GM21390 (cell line): ENCODE measurements at regions not wholly inside any gene's neighbourhood (a gene's known extent, or its start where the extent isn't known, plus 50 kb on each side); places are given as distances from the start of the nearest gene placed in this dataset.

Experiments
- ATAC-seq: cut with Tn5 transposase; IDR thresholded peaks from one replicate; pipeline ENCODE4 v1.9.1; 2021; ENCODE audit not compliant: unreplicated experiment

DNA sequence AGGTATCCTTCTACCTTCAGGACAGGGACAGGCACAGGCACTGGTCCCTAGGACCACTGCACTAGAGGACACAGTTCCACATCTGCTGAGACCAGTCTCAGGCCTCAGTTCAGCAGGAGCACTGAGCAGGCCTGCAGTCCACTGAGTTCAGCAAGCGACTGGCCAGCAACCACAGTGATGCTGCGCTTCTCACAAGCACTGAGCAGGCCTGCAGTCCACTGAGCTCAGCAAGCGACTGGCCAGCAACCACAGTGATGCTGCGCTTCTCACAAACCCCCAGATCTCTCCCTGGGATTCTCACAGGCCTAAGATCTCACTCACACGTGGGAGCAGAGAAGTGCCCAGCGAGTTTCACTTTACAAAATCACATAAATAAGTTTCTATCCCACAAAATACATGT is 140.6 kb downstream of the IRS2 start:
- peak; percentile 15 for ATAC-seq

DNA sequence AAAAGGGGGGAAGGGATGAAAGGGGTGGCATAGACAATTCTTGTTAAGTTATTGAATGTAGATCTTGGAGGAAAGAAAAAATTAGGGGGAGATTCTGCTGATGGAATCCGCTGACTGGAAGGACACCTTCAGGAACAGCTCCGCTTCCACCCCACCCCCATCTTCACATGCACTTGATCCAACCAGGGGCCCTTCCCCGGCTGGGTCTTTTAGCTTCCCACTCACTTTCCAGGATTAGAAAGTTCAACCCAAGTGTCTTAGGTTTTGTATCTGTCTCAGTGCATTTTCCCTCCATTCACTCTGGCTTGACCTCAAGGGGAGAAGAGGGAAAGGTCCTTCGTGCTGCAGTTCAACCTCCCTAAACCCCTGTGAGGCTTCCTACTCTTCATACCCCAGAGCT is 141.4 kb downstream of the IRS2 start:
- no peak for ATAC-seq

DNA sequence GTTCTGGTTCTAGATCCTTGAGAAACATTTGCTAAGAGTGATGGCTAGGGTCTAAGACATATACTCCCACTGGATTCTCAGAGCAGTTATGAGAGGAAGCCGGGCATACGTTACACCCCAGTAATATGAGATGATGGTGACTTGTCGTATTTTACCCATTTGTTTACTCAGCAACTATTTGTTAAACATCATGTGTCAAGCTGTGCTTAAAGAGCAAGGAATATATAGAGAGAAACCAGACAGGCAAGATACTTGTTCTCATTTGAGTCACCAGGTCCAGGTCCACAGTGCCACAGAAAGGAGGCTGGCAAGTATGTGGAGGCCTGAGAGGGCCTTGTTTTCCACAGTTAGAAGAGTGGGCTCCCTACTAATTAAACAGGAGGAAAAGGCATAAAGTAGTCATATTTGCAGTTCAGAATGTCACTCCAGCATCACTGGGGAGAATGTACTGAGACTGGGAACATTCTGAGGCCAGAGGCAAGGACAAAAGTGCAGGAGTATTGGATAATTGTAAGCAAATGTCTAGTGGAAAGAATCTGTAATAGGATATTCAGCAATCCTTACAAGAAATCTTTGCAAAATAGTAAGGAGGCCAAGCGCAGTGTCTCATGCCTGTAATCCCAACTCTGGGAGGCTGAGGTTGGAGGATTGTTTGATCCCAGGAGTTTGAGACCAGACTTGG is 142.2 kb downstream of the IRS2 start:
- ATAC-seq, result no peak

DNA sequence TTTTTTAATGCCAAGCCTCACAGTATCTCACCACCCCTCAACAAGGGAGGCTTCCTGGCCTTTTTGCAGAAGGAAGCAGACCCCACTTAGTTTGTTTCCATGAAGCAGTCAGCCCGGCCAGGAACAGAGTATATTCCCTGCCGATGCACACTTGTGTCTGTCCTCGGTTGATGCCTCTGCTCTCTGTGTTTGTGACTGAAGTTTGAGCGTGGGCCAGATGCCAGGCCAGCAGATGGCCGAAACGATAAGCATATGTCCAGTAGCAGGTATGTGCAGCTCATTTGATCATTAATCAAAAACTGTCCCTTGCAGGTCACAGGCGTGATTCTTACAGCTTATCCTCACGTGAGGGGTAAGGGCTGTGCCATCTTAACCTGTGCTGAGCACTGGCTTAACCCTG is 144.0 kb downstream of the IRS2 start:
- no peak for ATAC-seq

DNA sequence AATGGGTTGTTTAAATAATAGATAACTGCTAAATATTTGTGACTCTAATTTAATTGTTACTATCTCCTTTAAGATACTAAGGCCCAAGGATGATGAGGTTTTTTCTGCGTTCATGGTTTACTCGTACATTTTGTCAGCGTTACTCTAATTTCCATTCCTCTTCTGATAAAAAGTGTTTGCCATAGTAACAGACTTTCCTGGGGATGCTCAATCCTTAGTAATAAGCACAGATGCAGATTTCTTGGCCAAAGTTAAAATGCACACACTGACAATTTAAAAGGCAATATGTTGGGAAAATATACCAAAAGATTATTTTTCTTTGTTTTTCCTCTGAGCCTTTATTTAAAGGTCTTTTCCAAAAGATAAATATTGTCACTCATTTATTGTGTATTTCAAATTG is 149.6 kb downstream of the IRS2 start:
- ATAC-seq, result no peak

DNA sequence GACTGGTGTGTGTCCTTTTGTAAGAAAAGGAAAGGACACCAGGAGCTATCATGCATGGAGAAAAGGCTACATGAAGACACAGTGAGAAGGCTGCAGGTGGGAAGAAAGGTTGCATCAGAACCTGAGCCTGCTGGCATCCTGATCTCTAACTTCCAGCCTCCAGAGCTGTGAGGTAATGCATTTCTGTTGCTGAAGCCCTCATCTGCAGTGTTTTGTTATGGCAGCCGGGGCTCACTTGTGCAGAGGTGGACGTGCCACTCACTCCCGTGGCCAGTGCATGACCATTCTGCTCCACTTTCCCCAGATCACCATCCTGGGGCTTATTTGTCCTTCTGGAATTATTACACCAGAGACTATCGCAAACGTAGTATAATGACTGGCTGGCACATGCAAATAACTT is 155.3 kb downstream of the IRS2 start:
- no peak for ATAC-seq

DNA sequence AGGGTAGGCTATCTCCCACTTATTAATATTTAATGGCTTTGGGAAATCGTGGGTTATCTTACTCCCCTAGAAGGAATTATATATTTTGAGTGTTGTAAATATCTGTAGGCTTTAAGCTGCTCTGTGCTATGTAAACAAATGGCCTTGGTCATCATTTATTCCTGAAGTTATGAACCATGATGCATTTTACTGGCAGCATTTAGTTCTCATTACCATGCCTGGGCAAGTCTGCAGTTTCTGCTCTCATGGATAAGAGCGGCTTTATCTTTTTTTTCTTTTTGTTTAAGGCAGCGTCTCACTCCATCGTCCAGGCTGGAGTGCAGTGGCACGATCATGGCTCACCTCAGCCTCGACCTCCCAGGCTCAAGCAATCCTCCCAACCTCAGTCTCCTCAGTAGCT is 156.1 kb downstream of the IRS2 start:
- no peak for ATAC-seq

DNA sequence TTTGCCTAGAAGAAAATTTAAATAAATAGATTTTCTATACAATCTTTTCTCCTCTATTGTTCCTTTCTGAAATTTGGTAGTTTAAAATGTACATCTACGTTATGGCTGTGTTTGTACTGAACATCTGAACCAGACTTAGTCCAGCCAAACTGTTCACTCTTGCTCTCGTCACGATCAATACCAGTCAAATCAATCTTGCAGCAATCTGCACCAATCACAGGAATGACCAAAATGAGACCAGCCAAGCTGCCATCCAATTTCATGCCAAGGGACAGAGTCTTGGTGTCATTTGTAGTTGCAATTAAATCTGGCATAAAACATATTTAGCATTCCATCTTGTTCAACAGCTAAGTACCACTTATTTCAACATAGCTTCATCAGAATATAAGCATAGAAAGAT is 156.6 kb downstream of the IRS2 start:
- ATAC-seq, result no peak

DNA sequence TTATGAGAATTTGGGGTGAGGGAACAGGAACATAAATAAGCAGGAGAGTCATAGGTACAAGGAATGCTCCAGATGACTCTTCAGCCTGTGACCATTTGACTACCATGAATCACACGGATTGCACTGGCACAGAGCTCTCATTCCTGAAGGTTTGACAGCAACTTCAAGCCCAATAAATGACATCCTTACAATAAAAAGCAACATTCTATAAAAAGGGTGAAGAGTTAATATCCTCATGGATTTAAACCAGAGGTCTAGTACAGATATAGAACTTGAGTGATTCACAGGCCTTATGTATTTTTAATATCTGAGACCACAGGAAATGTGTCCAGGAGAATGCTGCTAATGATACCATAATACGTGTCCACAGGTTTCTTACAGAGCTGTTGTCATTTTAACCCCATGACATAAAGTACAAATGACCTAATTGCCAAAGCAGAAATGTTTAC is 158.1 kb downstream of the IRS2 start:
- no peak for ATAC-seq

DNA sequence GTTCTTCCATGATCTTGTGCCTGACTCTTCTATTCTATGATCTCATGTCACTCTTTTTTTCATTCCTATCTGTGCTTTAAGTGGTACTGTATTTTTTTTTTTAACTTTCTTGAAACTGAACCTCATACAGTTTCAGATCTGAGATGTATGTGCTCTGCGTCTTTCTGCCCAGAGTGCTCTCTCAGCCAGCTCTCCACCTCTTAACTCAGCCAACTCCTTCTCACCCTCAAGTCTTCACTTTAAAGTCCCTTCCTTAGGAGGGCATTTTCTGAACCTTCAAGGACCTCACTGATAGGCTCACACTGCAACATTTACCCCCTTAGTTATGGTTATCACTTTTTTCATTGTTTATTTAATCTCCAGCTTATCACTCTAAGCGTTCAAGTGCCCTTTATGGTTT is 158.7 kb downstream of the IRS2 start:
- ATAC-seq, result no peak

DNA sequence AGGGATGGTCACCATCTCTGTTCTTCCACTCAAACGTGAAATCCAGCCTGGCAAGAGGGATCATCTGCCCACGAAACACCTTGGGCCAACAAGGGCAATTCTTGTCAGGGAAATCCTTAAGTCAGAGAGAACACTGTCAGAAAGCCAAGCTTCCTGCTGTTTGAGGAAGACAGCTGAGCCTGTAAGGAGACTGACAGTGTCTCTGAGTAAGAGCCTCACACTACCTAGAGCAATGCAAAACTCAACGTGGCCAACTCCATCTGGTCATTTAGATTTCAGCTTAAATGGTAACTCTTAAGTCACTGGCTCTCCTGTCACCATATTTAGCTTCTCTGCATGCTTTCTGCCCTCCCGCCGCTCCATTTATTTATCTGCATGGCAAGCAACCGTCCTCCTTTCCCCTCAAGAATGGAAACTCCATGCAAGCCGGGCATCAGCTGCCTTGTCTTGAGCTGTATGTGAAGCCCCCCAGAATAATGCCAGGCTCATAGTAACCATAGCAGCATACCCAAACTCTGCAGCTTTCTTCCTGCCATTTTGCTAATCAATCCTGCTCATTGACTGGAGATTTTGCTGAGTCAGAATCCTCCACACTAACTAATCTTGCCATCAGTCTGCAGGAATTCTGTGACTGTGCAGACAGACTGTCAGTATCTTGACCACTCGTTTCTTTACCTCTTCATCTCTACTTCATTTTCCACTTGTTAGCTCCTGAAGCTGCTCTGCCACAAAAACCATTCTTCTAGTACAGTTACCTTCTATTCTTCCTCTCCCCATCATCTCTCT is 159.8 kb downstream of the IRS2 start:
- ATAC-seq, result no peak

DNA sequence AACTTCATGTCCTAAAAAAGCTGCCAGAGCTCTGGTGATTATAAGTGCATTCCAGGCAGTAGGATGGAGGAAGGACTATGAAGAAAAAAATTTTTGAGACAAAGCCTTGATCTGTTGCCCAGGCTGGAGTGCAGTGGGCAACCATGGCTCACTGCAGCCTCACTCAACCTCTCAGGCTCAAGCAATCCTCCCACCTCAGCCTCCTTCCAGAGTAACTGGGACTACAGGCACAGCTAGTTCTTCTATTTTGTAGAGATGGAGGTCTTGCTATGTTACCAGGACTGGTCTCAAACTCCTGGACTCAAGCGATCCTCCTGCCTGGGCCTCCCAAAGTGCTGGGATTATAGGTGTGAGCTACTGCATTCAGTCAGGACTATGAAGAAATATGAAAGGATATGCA is 161.2 kb downstream of the IRS2 start:
- no peak for ATAC-seq

DNA sequence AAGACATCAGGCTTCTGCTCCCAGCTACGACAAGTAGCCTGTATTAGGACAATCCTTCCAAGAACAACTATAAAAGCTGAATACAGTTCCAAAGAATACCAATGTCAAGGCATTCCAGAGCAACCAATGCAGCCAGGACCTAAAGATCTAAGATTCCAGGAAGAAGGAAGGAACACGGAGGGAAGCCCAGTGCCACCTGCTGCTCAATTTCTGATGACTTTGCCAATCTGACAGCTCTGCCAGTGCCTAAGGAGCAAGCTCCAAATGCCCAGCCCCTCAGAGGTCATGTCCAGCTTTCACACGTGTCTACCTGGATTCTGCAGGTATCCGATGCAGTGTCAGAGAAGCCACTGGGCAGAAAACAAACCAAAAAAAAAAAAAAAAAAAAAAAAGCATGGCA is 164.4 kb downstream of the IRS2 start:
- ATAC-seq, result no peak

DNA sequence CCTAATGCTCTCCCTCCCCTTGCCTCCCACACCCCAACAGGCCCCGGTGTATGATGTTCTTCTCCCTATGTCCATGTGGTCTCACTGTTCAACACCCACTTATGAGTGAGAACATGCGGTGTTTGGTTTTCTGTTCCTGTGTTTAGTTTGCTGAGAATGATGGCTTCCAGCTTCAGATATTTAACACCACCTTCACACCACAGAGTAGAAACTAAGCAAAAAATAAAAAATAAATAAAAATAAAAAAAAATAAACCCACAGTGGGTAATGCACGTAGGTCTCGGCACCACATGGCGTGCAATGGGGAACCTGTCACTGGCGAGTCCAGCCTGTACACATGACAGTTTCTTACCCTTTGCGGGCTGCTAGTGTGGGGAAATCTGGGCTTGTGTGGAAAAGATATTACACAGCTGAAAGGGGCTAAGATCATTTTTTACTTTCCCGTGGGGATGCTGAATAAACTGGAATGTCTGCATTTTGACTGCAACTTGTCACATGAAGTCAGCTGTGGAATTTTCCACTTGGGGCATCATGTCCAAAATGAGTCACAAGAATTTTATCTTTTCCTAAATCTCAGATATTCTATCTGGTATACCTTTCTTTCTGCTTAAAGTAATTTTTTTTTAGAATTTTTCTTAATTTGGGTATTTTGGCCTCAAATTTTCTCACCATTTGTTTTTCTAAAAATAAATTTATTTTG is 170.5 kb downstream of the IRS2 start:
- ATAC-seq, result no peak

DNA sequence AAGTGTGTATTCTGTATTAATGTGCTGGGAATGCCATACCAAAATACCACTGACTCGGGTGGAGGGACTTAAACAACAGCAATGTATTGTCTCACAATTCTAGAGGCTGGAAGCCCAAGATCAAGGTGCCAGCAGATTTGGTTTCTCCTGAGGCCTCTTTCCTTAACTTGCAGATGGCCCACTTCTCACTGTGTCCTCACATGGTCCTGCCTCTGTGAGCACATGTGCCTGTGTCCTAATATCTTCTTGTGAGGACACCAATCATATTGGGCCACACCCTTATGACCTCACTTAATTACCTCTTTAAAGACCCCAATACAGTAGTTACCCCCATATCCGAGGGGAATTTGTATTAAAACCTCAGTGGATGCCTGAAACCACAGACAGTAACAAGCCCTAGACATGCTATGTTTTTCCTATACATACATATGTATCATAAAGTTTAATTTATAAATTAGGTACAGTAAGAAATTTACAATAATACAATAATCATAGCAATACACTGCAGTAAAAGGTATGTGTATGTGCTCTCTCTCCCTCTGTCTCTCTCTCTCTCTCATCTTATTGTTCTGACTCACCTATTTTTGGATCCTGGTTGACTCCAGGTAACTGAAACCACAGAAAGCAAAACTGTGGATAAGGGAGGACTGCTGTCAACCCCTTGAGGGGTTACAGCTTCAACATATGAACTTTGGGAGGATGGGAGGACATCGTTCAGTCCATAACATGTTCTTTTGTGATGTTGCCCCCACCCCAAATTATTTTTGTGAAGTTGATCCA is 174.3 kb downstream of the IRS2 start:
- no peak for ATAC-seq

DNA sequence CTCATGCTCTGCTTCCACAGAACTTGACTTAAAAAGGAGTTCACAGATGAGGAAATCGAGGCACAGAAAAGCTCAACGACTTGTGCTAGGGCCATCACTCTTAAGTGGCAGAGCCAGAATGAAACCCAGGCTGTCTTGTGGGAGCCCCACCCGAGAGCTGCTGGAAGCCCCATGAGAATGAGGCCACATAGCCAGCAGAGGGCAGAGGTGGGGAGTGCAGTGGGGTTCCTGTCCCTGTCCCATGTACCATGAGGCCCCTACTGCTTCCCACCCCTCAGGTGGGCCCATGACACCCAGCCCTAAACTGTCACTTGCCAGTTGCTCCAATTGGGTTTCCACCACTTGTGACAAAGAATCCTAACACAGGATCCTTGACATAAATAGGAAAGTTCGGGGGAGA is 175.9 kb downstream of the IRS2 start:
- ATAC-seq, result no peak

DNA sequence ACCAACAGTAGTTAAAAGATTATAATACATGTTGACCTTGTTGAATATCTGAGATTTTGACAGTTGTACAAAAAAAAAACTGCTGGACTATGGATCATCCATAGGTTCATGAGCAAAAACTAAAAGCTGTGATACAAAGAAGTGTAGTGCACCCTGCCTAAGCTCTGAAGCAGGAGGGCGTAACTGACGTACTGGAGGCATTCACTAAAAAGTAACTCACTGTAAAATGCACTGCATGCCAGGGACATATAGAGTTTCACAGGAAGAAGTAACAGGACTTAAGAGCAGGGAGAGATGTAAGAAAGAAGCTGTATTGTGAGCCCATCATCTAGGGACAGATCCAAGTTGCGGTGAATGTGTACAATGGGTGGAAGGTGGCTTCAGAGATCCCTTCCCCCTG is 177.9 kb downstream of the IRS2 start:
- ATAC-seq, result no peak

DNA sequence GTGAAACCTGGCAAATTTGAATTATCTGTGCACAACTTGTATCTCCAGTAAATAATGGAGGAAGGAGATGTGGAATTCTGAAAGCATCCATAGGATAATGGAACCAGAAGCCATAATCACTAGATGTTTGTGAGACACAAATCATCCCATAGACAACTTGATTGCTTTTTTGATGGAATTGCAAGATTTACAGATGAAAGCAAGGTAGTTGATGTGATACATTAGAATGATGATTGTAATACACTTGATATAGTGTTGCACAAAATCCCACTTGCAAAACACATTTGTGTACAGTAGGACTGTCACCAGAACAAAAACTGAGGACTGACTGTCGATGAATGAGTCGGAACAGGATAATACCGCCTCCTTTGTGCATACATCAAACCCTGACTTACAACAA is 178.3 kb downstream of the IRS2 start:
- ATAC-seq, result no peak

DNA sequence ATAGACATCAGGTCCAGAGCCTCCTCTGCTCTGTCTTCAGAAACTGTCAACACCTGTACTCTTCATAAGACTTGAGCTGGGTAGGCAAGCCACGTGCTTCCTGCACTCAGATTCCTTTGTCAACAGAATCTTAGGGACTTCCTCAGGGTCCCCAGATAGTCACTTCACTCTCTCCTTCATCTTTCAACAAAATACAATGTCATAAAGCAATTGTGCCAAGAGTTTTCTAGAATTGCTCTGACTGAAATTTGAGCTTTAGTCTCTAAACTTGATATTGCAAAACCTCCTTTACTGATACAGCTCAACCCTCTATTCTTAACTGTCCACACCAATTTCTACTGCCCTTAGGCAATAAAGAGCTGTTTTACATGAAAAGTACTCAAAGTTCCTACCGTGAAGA is 179.9 kb downstream of the IRS2 start:
- ATAC-seq, result no peak

DNA sequence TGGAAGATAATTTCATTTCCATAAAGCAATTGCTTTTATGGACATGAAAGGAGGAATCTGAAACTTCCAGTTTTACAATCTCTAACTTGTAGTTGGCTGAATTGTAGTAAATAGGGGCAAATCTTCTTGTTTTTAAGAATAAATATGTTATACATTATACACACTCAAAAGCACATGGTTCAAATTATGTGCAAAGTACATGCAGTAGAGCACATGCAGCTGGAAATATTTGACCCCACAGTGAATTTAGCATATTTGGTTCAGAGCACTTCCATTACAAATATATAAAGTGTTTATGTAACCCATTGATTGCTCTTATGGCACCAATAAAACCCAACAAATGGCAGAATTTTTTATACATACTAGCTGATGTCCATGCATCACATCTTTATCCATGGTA is 180.5 kb downstream of the IRS2 start:
- no peak for ATAC-seq

DNA sequence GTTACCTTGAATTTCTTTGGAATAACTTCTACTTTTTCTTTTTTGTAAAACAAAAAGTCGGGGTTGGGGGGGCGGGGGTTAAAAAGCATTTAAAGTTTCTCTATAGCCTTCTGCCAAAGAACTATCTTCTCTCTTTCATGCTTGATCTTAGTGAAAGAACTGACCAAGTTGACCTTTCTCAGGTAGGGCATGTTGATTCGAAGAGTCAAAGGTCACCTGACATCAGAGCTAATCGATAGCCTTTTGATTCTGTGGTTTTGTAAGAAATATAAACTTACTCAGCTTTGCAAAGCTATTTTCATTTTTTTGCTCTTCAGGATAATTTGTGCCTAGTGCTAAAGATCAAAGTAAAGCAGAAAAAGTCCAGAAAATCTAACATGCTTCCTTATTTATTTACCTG is 181.5 kb downstream of the IRS2 start:
- no peak for ATAC-seq
